ENCODE measurements at regions not wholly inside any gene's neighbourhood (a gene's known extent, or its start where the extent isn't known, plus 50 kb on each side); places are given as distances from the start of the nearest gene placed in this dataset.

- TF ChIP-seq CTCF (IDR thresholded peaks at IDR 0.05) = no peak
- no peak for TF ChIP-seq POLR2A (IDR thresholded peaks at IDR 0.05)
Observed at GRCh38 chr1:62954758-62955157, 170.8 kb downstream of the ATG4C start.
